NK-92 treated with Interleukin-12 subunit alpha and Interleukin-12 subunit beta, amount 100 ng/mL, for 24 hours (cell line): ENCODE measurements at regions not wholly inside any gene's neighbourhood (a gene's known extent, or its start where the extent isn't known, plus 50 kb on each side); places are given as distances from the start of the nearest gene placed in this dataset.
"Not testable (repeated sequence)": the region's sequence is repeated elsewhere in the genome, so short reads cannot be mapped to it uniquely, and the experiment has no call there.

ENCODE experiments used
- DNase-seq: peaks from one replicate; lab custom pipeline; 2025; lab: John Stamatoyannopoulos, UW

DNA sequence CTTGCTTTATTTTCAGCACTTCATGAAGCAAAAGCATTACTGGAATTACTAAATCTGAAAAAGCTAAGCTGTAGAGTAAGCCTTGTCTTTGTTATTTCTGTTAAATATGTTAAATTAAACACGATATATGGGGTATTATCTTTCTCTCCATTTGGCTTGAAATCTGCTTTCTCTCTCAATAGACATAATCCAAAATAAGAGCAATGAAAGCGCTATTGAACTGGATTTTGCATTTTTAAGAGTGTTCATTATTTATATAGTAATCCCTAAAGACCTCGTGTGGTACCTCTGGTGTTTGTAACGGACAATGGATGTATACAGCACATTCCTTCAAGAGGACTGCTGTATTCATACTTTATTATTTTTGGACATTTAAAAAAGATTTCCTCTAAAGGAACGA lies 91.5 kb upstream of the KCNE2 start:
- DNase-seq = no peak

DNA sequence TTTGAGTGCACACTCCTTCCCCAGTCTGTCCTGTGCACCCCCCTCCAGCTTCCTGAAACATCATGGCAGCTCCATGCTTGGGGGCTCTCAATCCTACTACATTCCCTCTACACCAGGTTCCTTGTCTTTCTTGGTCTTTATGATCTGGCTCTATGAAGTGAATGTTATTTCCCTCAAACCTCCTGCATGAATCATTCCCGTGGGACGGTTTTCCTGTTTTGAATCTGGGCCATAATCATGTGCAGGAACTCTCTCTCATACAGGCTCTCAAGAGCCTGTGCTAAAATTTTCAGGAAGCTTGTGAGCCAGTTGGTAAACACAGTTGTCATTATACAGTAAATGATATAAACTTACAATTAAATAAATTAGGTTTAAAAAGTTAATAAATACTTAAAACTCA lies 89.8 kb upstream of the KCNE2 start:
- DNase-seq = no peak

DNA sequence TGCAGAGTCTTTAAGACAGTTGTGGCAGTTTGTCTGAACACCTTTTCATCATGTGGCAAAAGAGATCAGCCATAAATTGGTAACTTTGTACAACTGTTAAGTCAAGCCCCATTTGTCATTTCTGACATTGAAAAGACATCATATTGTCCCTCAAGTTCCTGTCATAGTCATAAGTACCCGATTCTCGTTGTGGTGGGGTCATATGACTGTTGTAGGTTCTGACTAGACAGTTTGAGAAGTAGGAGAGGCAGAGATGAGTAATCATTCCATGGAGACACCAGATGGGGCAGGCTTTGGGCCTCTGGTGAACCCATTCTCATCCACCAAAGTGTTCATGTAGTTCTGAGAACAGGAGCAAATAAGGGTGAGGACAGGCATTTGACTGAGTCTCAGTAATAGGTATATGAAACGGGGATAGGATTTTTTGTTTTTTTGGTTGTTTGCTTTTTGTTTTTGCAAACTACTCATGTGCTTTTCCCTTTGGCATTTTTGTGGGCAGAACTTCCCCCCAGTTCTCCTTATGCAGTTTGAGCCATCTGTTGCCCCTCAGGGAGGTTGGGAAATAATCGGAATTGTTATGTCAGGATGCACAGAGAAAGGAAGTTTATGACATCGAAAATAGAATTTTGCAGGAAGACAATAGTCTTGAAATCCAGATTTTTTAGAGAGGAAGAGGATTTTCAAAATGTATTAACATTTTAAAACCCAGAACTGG lies 86.9 kb upstream of the KCNE2 start:
- no peak for DNase-seq

DNA sequence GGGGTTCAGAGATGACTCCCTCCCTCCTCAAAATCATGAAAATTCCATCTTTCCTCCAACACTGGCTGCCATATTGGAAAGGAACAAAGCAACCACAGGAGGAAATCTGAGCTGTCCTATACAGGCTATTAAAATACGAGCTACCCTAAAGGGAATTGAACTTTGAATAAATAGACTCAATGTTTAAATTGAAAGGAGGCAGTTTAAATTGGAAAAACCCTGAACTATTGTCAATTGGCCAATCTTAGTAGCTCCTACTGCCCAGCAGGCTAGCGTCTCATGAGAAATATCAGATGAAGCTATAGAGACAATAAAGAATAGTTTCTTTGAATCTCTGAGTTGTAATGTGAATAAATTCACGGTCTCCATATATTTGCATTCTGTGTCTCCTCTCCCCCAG lies 85.4 kb upstream of the KCNE2 start:
- no peak for DNase-seq

DNA sequence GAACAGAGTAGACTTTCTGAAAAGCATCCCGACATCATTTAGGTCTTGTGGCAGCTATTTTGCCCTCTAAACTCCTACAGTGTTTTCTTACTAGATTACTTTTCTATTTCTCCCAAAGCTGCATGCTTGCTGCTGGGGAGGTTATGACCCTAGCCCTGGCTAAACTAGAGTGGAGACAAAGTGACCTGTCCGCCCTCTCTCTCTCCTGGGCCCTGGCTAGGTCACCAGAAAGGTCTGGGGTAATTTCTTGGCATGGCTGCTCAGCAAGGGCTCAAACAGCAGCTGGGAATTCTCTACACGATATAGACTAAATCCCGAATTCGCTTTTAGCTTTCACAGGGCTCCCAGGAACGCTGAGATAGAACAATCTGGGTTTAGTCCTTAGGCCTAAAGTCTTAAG lies 84.5 kb upstream of the KCNE2 start:
- DNase-seq = no peak

DNA sequence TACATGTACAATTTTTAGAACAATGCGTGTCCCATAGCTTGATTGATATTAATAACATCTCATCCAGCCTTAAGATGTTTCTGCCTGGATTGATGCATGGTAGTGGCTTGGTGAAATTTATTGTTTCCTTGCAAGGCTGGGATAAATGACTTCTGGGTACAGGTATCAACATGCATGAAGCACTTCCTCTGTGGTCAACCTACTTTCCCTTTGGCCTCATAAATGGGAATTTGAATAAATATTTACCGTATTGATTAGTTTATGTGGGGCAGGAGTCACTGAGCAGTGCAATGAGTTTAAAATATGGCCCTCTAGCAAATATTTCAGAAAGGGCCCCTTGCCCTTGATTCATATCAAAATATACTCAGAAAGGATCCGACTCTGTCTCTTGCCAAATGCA lies 83.9 kb upstream of the KCNE2 start:
- DNase-seq = no peak

DNA sequence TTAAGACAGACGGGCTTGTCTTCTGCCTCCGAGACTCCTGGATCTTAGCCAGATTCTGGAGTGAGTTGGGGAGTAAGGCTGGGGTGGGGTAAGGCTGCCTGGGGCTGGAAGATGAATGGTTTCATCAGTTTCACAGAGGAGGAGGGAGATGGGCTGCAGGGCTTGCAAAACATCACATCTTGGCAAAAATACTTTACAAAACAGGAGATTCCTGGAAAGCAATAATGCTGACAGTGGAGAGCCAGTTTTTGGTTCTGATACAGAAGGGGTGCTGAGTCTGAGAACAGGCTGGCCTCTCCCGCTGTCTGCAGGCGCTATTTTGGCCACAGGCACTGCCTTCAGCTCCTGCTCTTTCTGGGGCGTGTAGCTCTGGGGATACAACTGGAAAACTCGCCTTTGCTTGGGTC lies 83.4 kb upstream of the KCNE2 start:
- no peak for DNase-seq

DNA sequence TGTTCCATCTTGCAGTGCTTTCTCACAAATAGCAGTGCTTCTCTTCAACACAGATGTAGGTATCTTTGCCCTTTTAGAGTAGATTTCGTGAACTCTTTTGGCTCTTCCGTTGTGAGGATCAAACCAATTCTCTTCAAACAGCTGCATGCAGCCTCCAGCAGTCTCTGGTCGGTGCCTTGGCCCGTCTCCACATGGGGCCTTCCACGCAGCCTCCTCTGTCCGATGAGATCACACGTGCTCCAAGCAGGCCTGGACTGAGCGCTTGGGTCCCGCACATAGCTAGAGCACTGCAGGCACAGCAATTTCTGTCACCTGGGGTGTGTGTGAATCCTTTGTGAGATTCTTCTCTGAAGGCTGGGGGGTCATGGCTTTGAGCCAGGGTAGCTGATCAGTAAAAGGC lies 82.8 kb upstream of the KCNE2 start:
- DNase-seq = no peak

DNA sequence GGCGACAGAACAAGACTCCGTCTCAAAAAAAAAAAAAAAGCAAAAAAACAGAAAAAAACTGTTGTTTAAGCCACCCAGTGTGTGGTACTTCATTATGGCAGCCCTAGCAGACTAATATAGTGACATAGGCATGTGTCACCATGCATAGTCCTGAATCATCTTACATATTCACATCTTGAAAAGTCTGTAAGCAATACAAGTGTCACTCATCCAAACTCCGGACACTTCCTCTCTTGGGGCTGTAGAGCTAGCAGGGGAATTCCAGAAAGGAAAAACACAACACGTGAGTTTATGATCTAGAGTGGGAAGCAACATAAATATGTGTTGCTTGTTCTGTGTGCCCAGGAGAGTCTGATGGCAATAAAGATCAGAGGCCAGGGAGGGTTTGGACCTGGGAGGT lies 81.6 kb upstream of the KCNE2 start:
- no peak for DNase-seq

DNA sequence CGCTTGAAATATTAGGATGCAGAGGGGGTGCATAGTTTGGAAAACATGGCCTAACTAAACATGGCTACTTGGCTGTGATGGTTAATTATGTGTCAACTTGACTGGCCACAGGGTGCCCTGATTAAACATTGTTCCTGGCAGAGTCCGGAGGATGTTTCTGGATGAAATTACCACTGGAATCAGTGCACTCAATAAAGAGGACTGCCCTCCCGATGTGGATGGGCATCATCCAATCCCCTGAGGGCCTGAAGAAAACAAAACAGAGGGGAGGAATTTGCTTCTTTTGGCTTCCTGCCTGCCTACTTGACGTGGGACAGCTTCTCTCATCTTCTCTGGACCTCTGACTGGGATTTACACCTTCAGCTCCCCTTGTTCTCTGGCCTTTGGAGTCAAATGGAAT lies 79.1 kb upstream of the KCNE2 start:
- no peak for DNase-seq

DNA sequence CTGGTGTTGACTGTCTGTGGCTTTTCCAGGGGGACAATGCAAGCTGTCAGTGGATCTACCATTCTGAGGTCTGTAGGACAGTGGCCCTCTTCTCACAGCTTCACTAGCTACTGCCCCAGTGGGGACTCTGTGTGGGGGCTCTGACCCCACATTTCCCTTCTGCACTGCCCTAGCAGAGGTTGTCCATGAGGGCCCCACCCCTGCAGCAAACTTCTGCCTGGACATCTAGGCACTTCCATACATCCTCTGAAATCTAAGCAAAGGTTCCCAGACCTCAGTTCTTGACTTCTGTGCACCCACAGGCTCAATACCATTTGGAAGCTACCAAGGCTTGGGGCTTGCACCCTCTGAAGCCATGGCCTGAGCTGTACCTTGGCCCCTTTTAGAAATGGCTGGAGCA lies 75.8 kb upstream of the KCNE2 start:
- DNase-seq = not testable (repeated sequence)

DNA sequence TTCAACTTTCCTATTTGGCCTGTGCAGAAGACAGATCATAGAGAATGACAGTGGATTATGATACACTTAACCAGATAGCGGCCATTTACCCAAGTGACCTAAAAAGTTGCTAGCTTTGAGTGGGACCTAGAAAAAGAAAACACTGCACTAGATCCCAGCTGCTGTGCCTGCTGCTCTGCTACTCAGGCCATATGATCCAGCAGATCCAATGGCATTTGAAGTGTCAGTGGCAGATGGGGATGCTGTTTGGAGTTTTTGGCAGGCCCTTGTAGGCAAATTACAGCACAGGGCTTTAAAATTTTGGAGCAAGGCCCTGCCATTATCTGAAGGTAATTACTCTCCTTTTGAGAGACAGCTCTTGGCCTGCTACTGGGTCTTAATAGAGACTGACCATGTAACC lies 74.0 kb upstream of the KCNE2 start:
- no peak for DNase-seq

DNA sequence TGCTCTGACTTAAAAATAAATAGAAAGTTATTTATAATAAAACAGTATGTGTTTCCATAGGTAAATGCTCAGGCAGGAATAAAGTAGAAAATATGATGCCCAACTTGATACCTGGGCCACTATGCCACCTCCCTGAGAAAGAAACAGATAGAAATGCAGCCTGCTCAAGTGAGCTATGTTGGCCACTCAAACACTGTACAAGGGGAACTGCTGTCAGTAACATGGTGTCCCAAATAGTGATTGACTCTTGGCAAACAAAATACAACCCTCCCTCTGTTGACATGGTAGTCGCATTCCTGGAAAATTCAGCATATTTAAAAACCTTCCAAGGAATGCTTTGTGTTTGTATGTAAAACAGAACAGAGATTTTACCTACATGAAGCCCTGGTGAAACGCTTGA lies 66.9 kb upstream of the KCNE2 start:
- no peak for DNase-seq

DNA sequence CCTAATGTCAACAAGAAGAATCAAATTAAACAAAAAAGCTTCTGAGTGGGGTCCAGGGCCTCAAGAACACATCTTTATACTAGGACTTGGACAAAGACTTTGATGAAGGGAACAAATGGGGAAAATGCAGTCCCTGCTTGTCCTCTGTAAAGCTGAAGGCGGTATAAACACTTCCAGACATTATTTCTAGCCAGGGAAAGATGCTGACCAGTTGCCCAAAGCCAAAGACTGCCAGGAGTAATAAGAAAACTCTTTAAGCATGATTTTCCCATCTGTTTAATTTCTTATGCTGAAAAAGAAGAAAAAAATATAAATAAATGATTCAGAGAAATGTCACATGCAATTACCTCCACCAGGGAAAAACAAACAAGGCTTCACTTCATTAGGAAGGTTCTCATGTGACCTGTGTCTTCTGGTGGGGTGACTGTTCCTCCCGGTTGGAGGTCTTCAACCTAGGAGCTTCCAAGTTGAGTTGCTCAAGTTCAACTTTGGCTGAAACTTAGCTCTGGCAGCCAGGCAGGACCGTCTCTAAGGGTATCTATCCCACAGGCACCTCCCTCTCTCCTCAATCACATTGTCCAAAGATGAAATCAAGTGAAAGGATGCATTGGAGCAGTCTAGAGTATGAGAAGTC lies 65.2 kb upstream of the KCNE2 start:
- no peak for DNase-seq

DNA sequence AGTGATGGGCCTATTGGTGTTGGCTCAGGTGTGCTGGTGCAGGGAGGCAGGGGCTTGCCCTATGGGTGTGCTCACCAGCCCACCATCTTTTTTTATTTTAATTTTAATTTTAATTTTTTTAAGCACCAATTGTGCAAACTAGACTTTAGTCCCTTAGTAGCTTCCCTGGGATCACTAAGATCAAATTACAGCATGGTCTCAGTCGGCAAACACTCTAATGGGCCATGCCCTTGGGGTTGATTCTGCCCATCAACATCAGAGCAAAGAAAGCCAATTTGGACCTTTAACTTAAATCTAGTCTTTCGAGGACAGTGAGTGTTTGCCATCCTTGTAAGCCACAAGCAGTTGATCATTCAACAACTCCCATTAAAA lies 64.7 kb upstream of the KCNE2 start:
- no peak for DNase-seq

DNA sequence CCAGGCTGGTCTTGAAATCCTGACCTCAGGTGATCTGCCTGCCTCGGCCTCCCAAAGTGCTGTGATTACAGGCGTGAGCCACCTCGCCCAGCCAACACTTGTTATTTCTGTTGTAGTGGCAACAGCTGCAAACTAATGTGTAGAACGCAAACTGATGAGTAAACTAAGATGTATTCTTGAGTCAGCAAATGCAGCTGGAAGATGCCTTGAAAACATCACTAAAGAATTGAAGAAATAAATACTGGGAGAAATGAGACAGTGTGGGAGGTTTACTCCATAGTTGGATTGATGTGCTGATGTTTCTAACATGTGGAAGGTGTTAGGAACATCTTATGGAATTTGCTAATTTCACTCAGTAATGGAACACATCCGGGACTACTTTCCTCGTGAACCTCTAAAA lies 61.3 kb upstream of the KCNE2 start:
- no peak for DNase-seq

DNA sequence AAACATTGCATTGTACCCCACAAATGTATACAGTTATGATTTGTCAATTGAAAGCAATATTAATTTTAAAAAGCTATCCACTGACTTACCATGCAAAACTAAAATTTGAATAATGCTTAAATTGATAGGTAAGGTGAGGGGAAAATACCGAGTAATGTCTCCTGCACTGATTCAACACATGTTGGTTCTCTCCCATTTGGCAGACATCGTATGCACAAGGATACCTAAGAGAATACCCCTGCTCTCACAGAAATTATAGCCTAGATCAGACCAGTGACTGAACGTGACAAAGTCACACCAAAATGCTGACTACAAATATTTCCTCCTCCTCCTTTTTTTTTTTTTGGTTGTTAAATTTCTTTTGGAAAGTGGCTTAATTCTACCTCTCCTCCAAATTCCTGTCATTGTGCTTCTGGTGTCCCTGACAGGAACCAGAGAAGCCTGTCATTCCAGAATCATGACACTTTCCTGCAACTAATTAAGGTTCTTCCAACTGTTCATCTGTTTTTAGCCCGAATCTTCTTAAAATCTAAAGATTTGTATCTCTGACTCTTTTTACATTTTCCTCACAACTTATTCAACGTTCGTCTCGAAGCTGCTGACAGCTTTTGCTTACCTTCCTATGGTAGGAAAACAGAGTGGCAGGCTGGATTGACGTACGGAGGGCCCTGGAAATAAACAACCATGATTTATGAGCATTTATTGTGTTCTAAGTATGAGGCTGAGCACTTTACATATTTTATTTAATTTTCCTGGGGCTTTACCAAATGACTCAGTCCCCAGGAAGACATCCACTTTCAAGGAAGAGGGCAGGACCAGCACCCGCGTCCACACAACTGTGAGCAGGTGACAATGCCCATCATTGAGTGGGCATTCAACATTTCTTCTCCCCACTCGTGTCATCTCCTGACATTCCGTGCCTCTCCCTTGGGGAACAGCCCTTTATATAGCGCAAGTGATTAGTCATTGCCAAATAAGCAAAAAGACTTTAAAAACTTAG lies 57.9 kb upstream of the KCNE2 start:
- no peak for DNase-seq

DNA sequence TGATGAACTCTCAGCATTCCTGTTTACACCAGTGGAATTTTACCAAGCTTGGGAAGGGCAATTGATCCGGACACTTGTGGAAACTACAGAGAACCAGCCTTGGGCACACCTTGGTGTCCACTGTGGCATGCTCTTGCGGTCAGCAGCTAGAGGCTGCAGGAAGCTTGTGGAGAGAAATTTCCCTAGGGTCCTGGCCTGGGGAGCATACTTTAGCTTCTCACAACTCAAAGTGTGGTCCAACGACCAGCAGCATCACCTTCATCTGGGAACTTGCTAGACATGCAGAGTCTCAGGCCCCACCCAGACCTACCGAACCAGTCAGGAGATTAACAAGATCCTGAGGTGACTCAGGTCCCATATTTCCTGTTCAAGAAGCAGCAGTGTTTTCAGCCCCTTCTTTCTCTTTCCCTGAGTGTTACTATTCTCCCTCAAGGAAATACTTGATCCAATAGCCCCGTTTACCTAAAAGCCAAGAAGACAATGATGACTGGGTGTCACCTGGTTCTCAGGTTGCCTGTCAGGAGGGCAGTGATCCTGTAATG lies 55.7 kb upstream of the KCNE2 start:
- DNase-seq = no peak

DNA sequence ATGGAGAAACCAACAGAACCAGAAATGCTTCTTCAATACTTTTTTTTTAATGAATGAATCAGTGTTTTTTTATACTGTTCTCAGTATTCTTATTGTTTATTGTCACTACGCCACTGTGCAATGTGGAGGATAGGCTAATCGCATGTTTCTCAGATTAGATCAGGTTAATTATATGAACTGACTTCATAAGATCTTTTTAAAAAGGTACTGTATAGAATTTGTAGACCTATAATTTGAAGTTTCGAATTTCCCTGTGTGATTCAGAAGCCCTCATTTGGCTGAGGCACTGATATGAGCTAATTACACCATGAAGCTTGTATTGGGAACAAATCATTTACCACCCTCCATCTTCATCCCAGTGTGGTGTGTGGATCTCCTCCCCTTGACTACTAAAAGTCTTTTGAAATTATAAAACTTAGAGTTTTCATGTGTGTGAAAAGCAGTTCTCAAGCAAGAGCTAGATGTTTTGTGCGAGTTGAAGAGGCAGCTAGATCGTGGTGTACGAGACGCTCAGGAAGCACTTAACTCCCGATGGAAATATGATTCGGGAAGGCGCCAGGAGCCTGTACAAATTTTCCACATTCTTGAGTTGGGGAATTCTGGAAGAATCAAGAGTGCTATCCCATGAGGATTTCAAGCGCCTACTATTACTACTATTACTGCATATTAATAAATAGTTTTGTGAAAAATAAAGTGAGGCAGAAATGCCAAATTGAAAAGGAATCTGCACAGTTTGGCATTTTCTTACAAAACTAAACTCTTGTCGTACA lies 52.1 kb upstream of the KCNE2 start:
- DNase-seq = no peak

DNA sequence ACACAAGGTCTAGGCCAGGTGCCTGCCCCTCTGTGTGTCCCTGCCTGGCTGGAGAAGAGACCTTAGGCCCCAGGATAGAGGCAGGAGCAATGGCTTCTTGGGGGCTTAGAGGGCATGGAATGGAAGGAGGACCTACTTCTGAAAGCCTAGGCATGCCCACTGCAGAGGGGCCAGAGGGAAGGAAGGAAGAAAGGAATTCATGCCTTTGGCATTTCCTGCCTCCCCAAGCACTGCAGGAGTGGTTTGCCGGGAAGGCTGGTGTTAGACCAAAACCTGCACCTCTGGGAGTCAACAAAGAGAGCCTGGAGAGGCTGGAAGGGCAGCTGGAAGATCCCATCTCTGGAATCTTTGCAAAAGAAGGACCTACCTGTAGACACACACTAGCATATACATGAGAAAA lies 50.7 kb upstream of the KCNE2 start:
- no peak for DNase-seq
